Fibroblast of the aortic adventitia (primary cell): ENCODE measurements at regions not wholly inside any gene's neighbourhood (a gene's known extent, or its start where the extent isn't known, plus 50 kb on each side); places are given as distances from the start of the nearest gene placed in this dataset.
A peak's percentile ranks its signal among the peaks of the same experiment; 100 is the strongest.
"Not testable (repeated sequence)": the region's sequence is repeated elsewhere in the genome, so short reads cannot be mapped to it uniquely, and the experiment has no call there.

ENCODE experiments used
- DNase-seq: peaks from one replicate; pipeline ENCODE4 v3.0.0-alpha.2; 2010; ENCODE audit warnings: low read depth
- H3K4me3 ChIP-seq: 2 replicates; pipeline ENCODE4 v1.5.1; 2011; ENCODE audit warnings: low read depth, mild to moderate bottlenecking, control low read depth, low read length, moderate library complexity
- TF ChIP-seq, protein P1 (sequence below): IDR thresholded peaks from 2 replicates; pipeline ENCODE4 v1.5.1; 2011; ENCODE audit warnings: mild to moderate bottlenecking, low read length, control low read depth, inconsistent platforms; ENCODE audit not compliant: insufficient read depth

DNA sequence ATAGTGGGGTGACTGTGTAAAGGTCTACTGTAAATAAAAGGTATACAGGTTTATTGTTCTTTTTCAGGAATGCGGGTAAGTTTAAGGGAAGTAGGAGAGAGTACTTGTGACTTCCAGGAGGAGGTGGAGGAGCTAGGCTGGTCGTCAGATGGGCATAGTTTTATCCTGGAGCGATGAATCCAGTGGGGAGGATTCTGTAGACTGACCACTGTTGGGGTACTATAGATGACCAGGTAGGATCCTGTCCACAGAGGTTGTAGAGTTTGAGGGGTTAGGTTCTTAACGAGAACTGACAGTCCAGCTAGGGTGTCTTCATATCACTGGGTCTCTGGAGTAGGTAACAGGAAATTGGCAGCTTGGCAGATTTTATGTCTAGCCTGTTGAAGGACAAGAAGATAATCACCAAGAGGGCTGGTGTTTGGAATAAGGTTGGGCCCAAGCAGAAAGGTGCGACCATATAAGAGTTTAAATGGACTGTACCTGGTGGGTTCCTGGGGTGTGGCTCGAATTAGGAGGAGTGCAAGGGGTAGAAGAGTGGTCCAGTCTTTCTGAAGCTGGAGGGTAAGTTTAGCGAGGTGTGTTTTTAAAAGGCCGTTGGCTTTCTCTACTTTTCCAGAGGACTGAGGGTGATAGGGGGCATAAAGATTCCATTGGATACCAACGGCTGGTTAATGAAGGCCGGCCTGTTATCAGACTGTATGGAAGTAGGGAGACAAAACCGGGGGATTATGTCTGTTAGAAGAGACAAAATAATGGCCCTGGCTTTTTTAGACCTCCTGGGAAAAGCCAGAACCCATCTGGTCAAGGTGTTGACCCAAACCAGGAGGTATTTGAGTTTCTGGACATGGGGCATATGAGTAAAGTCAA is 751.3 kb upstream of the ADGRB3 start:
- DNase-seq = no peak
- TF ChIP-seq, protein P1, sequence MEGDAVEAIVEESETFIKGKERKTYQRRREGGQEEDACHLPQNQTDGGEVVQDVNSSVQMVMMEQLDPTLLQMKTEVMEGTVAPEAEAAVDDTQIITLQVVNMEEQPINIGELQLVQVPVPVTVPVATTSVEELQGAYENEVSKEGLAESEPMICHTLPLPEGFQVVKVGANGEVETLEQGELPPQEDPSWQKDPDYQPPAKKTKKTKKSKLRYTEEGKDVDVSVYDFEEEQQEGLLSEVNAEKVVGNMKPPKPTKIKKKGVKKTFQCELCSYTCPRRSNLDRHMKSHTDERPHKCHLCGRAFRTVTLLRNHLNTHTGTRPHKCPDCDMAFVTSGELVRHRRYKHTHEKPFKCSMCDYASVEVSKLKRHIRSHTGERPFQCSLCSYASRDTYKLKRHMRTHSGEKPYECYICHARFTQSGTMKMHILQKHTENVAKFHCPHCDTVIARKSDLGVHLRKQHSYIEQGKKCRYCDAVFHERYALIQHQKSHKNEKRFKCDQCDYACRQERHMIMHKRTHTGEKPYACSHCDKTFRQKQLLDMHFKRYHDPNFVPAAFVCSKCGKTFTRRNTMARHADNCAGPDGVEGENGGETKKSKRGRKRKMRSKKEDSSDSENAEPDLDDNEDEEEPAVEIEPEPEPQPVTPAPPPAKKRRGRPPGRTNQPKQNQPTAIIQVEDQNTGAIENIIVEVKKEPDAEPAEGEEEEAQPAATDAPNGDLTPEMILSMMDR = no peak

DNA sequence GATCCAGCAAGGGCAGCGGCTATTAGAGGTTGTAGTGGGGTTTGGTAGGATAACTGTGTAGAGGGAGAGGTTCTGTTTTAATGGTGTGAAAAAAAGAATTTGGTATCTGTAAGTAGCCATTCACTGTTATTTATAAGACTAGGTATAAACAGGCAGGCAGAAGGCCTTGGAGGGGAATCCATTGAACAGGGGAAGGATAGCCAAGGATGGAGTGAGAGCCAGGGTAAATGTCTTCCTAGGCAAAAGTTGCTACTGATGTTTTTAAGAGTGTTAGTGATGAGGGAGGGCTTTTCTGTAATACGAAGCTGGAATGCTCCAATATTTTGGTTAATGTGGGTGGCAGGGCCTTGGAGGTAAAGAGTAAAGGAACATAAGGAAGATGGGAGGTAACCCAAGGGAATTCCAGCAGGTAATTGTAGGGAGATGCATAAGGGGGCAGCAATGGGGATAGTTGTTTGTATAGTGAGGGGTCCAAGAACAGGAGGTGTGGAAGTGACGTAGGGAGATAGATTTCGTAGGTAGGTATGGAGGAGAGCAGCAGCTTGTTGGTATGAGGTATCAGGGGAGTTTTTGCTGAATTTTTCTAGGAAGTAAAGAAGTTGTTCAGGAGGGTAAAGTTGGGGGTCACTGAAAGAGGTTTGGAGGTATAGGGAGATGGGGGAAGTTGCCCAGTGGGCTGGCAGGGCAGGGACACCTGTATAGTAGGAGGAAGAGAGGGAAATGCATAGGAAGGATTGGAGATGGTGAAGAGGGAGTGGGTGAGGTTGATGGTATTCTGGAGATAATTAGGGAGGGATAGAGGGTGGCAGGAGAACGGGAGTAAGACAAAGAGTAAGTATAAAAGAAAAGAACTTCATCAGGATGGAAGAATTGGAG is 752.4 kb upstream of the ADGRB3 start:
- TF ChIP-seq, protein P1 = no peak
- DNase-seq = no peak
- no peak overlapping the region for H3K4me3 ChIP-seq

More for the DNA sequence above, 751.3 kb upstream of the ADGRB3 start:
- H3K4me3 ChIP-seq = no peak overlapping the region

DNA sequence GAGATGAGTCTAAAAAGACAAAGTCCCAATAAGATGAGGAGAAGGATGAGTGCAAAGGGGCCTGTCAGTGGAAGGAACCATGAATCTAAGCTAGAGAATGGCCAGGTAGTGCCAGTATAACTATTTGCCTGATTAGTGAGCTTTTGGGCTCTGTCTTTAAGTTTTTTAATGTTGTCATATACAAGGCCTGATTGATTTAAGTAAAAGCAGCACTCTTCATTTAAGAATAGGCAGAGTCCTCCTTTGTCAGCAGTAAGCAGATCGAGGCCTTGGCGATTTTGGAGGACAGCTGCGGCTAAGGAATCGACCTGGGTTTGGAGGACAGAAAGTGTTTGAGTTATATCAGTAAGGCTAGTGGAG is 753.4 kb upstream of the ADGRB3 start:
- DNase-seq = no peak
- H3K4me3 ChIP-seq = no peak overlapping the region

GRCh38 chr6:67880939-67881705 is 754.0 kb upstream of the ADGRB3 start:
- DNase-seq = peak; percentile 8
- H3K4me3 ChIP-seq = no peak overlapping the region
- TF ChIP-seq, protein P1 = no peak

More for the DNA sequence above, 753.4 kb upstream of the ADGRB3 start:
- TF ChIP-seq, protein P1 = no peak

GRCh38 chr6:67880343-67880742 is 754.7 kb upstream of the ADGRB3 start:
- not testable (repeated sequence) for H3K4me3 ChIP-seq, DNase-seq

- not testable (repeated sequence) for DNase-seq, H3K4me3 ChIP-seq
These were observed 755.2 kb upstream of the ADGRB3 start for GRCh38 chr6:67879928-67880327.

GRCh38 chr6:67879105-67879904 is 755.8 kb upstream of the ADGRB3 start:
- DNase-seq, H3K4me3 ChIP-seq: not testable (repeated sequence)

DNA sequence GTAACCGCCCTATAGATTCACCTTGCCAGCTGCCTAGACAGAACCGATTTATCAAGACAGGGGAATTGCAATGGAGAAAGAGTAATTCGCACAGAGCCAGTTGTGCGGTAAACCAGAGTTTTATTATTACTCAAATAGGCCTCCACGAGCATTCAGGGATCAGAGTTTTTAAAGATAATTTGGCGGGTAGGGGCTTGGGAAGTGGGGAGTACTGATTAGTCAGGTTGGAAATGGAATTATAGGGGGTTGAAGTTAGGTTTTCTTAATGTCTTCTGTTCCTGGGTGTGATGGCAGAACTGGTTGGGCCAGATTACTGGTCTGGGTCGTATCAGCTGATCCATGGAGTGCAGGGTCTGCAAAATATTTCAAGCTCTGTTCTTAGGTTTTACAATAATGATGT is 756.9 kb upstream of the ADGRB3 start:
- not testable (repeated sequence) for H3K4me3 ChIP-seq, DNase-seq
